WTC11 (cell line): ENCODE measurements at regions not wholly inside any gene's neighbourhood (a gene's known extent, or its start where the extent isn't known, plus 50 kb on each side); places are given as distances from the start of the nearest gene placed in this dataset.

ENCODE experiments used
- E2F1 ChIP-seq: sonication (generic); formaldehyde crosslinking; IDR thresholded peaks from 2 replicates; pipeline ENCODE4 v1.8.0; 2022; ENCODE audit warnings: mild to moderate bottlenecking, missing genetic modification reagents
- NFYB ChIP-seq: sonication (generic); formaldehyde crosslinking; conservative IDR thresholded peaks from 2 replicates; pipeline ENCODE4 v1.8.0; 2022; ENCODE audit warnings: low read depth, missing genetic modification reagents
- TEAD4 ChIP-seq: sonication (generic); formaldehyde crosslinking; IDR thresholded peaks from 2 replicates; pipeline ENCODE4 v1.8.0; 2022; ENCODE audit warnings: mild to moderate bottlenecking, missing genetic modification reagents
- ZNF138 ChIP-seq: sonication (generic); formaldehyde crosslinking; conservative IDR thresholded peaks from 2 replicates; pipeline ENCODE4 v1.8.1; 2022; ENCODE audit warnings: mild to moderate bottlenecking, moderate library complexity, missing genetic modification reagents
- ZNF219 ChIP-seq: sonication (generic); formaldehyde crosslinking; IDR thresholded peaks from 2 replicates; pipeline ENCODE4 v1.8.0; 2023; ENCODE audit warnings: missing genetic modification reagents, mild to moderate bottlenecking, borderline replicate concordance
- TF ChIP-seq, protein P1 (sequence below): fragments of 200-600 bp; IDR thresholded peaks from 2 replicates; pipeline ENCODE4 v1.8.0; 2022; ENCODE audit warnings: antibody characterized with exemption

DNA sequence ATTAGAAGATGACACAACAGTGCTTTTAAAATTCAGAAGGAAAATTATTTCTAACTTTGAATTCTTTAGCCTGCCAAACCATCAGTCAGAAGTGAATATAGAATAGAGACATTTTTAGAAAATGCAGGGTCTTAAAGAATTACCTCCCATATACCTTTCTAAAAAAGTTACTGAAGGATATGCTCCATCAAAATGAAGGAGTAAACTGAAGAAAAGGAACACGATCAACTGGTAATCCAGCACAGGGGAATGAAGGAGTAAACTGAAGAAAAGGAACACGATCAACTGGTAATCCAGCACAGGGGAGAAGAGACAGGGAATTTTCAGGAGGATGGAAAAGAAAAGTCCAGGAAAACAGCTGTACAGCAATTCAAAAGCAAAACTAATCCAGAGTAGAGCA is 75.4 kb upstream of the LDLRAD3 start:
- TF ChIP-seq, protein P1, sequence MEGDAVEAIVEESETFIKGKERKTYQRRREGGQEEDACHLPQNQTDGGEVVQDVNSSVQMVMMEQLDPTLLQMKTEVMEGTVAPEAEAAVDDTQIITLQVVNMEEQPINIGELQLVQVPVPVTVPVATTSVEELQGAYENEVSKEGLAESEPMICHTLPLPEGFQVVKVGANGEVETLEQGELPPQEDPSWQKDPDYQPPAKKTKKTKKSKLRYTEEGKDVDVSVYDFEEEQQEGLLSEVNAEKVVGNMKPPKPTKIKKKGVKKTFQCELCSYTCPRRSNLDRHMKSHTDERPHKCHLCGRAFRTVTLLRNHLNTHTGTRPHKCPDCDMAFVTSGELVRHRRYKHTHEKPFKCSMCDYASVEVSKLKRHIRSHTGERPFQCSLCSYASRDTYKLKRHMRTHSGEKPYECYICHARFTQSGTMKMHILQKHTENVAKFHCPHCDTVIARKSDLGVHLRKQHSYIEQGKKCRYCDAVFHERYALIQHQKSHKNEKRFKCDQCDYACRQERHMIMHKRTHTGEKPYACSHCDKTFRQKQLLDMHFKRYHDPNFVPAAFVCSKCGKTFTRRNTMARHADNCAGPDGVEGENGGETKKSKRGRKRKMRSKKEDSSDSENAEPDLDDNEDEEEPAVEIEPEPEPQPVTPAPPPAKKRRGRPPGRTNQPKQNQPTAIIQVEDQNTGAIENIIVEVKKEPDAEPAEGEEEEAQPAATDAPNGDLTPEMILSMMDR: no peak
- TF ChIP-seq E2F1 (CRISPR knock-in tag) (no peak), NFYB (no peak), ZNF138 (CRISPR knock-in tag) (no peak), TEAD4 (CRISPR knock-in tag) (no peak), ZNF219 (no peak)
